Loucy (cell line): ENCODE measurements at regions not wholly inside any gene's neighbourhood (a gene's known extent, or its start where the extent isn't known, plus 50 kb on each side); places are given as distances from the start of the nearest gene placed in this dataset.

Source experiments
- H2AFZ ChIP-seq: fragments of 200-600 bp; sonication (generic); 2 replicates; pipeline ENCODE4 v1.6.0; 2016; ENCODE audit warnings: antibody characterized with exemption, mild to moderate bottlenecking, low read length, moderate library complexity
- H3F3A ChIP-seq: fragments of 200-600 bp; 2 replicates; pipeline ENCODE4 v1.6.0; 2016; ENCODE audit warnings: antibody characterized with exemption, low read depth, mild to moderate bottlenecking
- H3K27me3 ChIP-seq: fragments of 200-600 bp; sonication (generic); 2 replicates; pipeline ENCODE4 v1.6.1; 2014; ENCODE audit warnings: low read length, mild to moderate bottlenecking; ENCODE audit not compliant: insufficient read depth, poor library complexity, severe bottlenecking
- H3K36me3 ChIP-seq: fragments of 200-600 bp; sonication (generic); 2 replicates; pipeline ENCODE4 v1.6.1; 2016; ENCODE audit warnings: low read length; ENCODE audit not compliant: insufficient read depth
- H3K4me1 ChIP-seq: fragments of 200-600 bp; sonication (generic); 2 replicates; pipeline ENCODE4 v1.5.1; 2014; ENCODE audit warnings: low read length, mild to moderate bottlenecking; ENCODE audit not compliant: insufficient read depth, poor library complexity, severe bottlenecking
- H3K4me2 ChIP-seq: fragments of 200-600 bp; sonication (generic); 2 replicates; pipeline ENCODE4 v1.6.0; 2014; ENCODE audit warnings: antibody characterized with exemption, low read length, low read depth, mild to moderate bottlenecking; ENCODE audit not compliant: poor library complexity, severe bottlenecking
- H3K4me3 ChIP-seq: fragments of 200-600 bp; sonication (generic); 2 replicates; pipeline ENCODE4 v1.5.1; 2014; ENCODE audit warnings: low read length, mild to moderate bottlenecking, mixed read lengths; ENCODE audit not compliant: poor library complexity, severe bottlenecking
- H3K79me2 ChIP-seq: fragments of 200-600 bp; sonication (generic); 2 replicates; pipeline ENCODE4 v1.6.1; 2014; ENCODE audit warnings: low read length; ENCODE audit not compliant: insufficient read depth
- H3K9ac ChIP-seq: fragments of 200-600 bp; sonication (generic); 2 replicates; pipeline ENCODE4 v1.6.0; 2014; ENCODE audit warnings: mild to moderate bottlenecking, low read depth, low read length, moderate library complexity; ENCODE audit not compliant: poor library complexity, severe bottlenecking
- H3K9me2 ChIP-seq: fragments of 200-600 bp; sonication (generic); replicated peaks from 2 replicates; pipeline ENCODE4 v1.6.1; 2016; ENCODE audit warnings: low read depth, low read length, mixed read lengths
- H3K9me3 ChIP-seq: fragments of 200-600 bp; sonication (generic); 2 replicates; pipeline ENCODE4 v1.6.1; 2014; ENCODE audit warnings: mild to moderate bottlenecking, antibody characterized with exemption, low read length, low read depth; ENCODE audit not compliant: insufficient read depth
- H4K20me1 ChIP-seq: fragments of 200-600 bp; sonication (generic); 2 replicates; pipeline ENCODE4 v1.6.0; 2014; ENCODE audit warnings: antibody characterized with exemption, low read length, mild to moderate bottlenecking; ENCODE audit not compliant: insufficient read depth, poor library complexity, severe bottlenecking
- CTCF ChIP-seq: fragments of 200-600 bp; sonication (generic); conservative IDR thresholded peaks from 2 replicates; pipeline ENCODE4 v1.5.1; 2014; ENCODE audit warnings: mild to moderate bottlenecking, antibody characterized with exemption, low read length
- EZH2phosphoT487 ChIP-seq: fragments of 200-600 bp; IDR thresholded peaks from 2 replicates; pipeline ENCODE4 v1.6.1; 2018; ENCODE audit warnings: antibody characterized with exemption, mild to moderate bottlenecking, moderate library complexity, borderline replicate concordance

GRCh38 chr6:1230689-1231605 lies 81.0 kb upstream of the FOXQ1 start:
- TF ChIP-seq EZH2phosphoT487 (no peak), CTCF (no peak)
- Histone ChIP-seq H3K9me2 (no peaks in the 10 kb centered on the region), H3K9me3 (no peaks in the 10 kb centered on the region), H3K4me3 (no peak overlapping the region), H3K79me2 (no peaks in the 10 kb centered on the region), H4K20me1 (no peaks in the 10 kb centered on the region), H3K9ac (no peak overlapping the region), H3K4me2 (no peak overlapping the region), H3K4me1 (no peaks in the 10 kb centered on the region), H3K27me3 (no peaks in the 10 kb centered on the region), H2AFZ (no peak overlapping the region), H3K36me3 (no peaks in the 10 kb centered on the region), H3F3A (no peaks in the 10 kb centered on the region)

GRCh38 chr6:1230281-1230680 lies 81.6 kb upstream of the FOXQ1 start:
- H4K20me1 ChIP-seq = no peaks in the 10 kb centered on the region
- H3K27me3 ChIP-seq = no peaks in the 10 kb centered on the region
- H3K36me3 ChIP-seq = no peaks in the 10 kb centered on the region
- no peaks in the 10 kb centered on the region for H3K79me2 ChIP-seq
- no peaks in the 10 kb centered on the region for H3K9me3 ChIP-seq
- no peak overlapping the region for H3K4me2 ChIP-seq
- no peaks in the 10 kb centered on the region for H3K4me1 ChIP-seq
- no peaks in the 10 kb centered on the region for H3F3A ChIP-seq
- H2AFZ ChIP-seq = no peak overlapping the region
- TF ChIP-seq EZH2phosphoT487 (no peak), CTCF (no peak)
- no peaks in the 10 kb centered on the region for H3K9me2 ChIP-seq
- no peak overlapping the region for H3K4me3 ChIP-seq
- no peak overlapping the region for H3K9ac ChIP-seq

- Histone ChIP-seq H3K27me3 (no peaks in the 10 kb centered on the region), H3K4me1 (no peaks in the 10 kb centered on the region), H3K9me2 (no peaks in the 10 kb centered on the region), H3K79me2 (no peaks in the 10 kb centered on the region), H3K9ac (no peak overlapping the region), H3F3A (no peaks in the 10 kb centered on the region), H3K36me3 (no peaks in the 10 kb centered on the region), H3K4me2 (no peak overlapping the region), H2AFZ (no peak overlapping the region), H3K9me3 (no peaks in the 10 kb centered on the region), H4K20me1 (no peaks in the 10 kb centered on the region), H3K4me3 (no peak overlapping the region)
- no peak for TF ChIP-seq CTCF
- no peak for TF ChIP-seq EZH2phosphoT487
Measured at GRCh38 chr6:1229808-1230207, 82.1 kb upstream of the FOXQ1 start.
